ENCODE measurements at regions not wholly inside any gene's neighbourhood (a gene's known extent, or its start where the extent isn't known, plus 50 kb on each side); places are given as distances from the start of the nearest gene placed in this dataset.

DNA sequence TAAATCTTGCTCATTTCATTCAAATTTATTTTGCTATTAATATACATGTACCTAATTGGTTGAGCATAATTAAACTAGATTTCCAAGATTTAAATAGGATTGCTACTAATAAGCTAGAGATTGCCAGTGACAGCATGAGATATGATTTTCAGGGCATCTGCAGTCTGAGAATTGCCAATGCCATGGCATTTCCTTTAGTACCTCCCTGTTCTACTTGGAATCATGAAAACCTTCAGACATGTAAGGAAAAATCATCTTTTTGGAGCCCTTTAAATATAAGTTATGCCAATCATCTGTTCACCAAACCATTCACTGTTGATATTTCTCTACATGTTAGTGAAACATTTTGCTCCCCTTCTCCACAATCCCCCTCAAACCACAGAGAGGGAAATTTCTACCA, 691.4 kb downstream of the DNAH5 start:
- no peak overlapping the region for H3K27ac ChIP-seq (replicated peaks)
- H3K4me3 ChIP-seq (replicated peaks; ENCODE audit: insufficient read depth, low read length): no peak overlapping the region
- DNase-seq (ENCODE audit: low read depth in 1 of 2, low spot score in 1 of 2): no peak
- TF ChIP-seq, protein P1, sequence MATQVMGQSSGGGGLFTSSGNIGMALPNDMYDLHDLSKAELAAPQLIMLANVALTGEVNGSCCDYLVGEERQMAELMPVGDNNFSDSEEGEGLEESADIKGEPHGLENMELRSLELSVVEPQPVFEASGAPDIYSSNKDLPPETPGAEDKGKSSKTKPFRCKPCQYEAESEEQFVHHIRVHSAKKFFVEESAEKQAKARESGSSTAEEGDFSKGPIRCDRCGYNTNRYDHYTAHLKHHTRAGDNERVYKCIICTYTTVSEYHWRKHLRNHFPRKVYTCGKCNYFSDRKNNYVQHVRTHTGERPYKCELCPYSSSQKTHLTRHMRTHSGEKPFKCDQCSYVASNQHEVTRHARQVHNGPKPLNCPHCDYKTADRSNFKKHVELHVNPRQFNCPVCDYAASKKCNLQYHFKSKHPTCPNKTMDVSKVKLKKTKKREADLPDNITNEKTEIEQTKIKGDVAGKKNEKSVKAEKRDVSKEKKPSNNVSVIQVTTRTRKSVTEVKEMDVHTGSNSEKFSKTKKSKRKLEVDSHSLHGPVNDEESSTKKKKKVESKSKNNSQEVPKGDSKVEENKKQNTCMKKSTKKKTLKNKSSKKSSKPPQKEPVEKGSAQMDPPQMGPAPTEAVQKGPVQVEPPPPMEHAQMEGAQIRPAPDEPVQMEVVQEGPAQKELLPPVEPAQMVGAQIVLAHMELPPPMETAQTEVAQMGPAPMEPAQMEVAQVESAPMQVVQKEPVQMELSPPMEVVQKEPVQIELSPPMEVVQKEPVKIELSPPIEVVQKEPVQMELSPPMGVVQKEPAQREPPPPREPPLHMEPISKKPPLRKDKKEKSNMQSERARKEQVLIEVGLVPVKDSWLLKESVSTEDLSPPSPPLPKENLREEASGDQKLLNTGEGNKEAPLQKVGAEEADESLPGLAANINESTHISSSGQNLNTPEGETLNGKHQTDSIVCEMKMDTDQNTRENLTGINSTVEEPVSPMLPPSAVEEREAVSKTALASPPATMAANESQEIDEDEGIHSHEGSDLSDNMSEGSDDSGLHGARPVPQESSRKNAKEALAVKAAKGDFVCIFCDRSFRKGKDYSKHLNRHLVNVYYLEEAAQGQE (IDR thresholded peaks at IDR 0.05; ENCODE audit: insufficient replicate concordance, low read depth): no peak
- H3K27me3 ChIP-seq (ENCODE audit: insufficient read depth, poor library complexity, severe bottlenecking): no peaks in the 10 kb centered on the region

GRCh38 chr5:13252699-13253098, 691.8 kb downstream of the DNAH5 start:
- H3K4me3 ChIP-seq (replicated peaks; ENCODE audit: insufficient read depth, low read length): no peak overlapping the region
- H3K27me3 ChIP-seq (ENCODE audit: insufficient read depth, poor library complexity, severe bottlenecking): no peaks in the 10 kb centered on the region
- TF ChIP-seq POLR2AphosphoS5 (IDR thresholded peaks at IDR 0.05; ENCODE audit: low read depth): no peak
- TF ChIP-seq, protein P1 (IDR thresholded peaks at IDR 0.05; ENCODE audit: insufficient replicate concordance, low read depth): no peak
- TF ChIP-seq, protein P2, sequence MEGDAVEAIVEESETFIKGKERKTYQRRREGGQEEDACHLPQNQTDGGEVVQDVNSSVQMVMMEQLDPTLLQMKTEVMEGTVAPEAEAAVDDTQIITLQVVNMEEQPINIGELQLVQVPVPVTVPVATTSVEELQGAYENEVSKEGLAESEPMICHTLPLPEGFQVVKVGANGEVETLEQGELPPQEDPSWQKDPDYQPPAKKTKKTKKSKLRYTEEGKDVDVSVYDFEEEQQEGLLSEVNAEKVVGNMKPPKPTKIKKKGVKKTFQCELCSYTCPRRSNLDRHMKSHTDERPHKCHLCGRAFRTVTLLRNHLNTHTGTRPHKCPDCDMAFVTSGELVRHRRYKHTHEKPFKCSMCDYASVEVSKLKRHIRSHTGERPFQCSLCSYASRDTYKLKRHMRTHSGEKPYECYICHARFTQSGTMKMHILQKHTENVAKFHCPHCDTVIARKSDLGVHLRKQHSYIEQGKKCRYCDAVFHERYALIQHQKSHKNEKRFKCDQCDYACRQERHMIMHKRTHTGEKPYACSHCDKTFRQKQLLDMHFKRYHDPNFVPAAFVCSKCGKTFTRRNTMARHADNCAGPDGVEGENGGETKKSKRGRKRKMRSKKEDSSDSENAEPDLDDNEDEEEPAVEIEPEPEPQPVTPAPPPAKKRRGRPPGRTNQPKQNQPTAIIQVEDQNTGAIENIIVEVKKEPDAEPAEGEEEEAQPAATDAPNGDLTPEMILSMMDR (IDR thresholded peaks at IDR 0.05; ENCODE audit: insufficient read depth, low read length): no peak
- TF ChIP-seq GABPA (IDR thresholded peaks at IDR 0.05; ENCODE audit: low read depth): no peak
- no peak for TF ChIP-seq SPI1 (IDR thresholded peaks at IDR 0.05; ENCODE audit: borderline replicate concordance, low read depth)
- H3K27ac ChIP-seq (replicated peaks): no peak overlapping the region
- no peak for DNase-seq (ENCODE audit: low read depth in 1 of 2, low spot score in 1 of 2)

GRCh38 chr5:13251623-13252376, 692.7 kb downstream of the DNAH5 start:
- peak; percentile 14 to 27 for DNase-seq (ENCODE audit: low read depth in 1 of 2, low spot score in 1 of 2)

More at GRCh38 chr5:13251623-13252376, 692.7 kb downstream of the DNAH5 start:
- Histone ChIP-seq H3K4me3 (replicated peaks; ENCODE audit: insufficient read depth, low read length) (no peak overlapping the region), H3K27me3 (ENCODE audit: insufficient read depth, poor library complexity, severe bottlenecking) (no peaks in the 10 kb centered on the region), H3K27ac (replicated peaks) (no peak overlapping the region)
- peak; percentile 44; the same call in 1 of the 2 replicates for TF ChIP-seq SPI1 (IDR thresholded peaks at IDR 0.05; ENCODE audit: borderline replicate concordance, low read depth)
- TF ChIP-seq POLR2AphosphoS5 (IDR thresholded peaks at IDR 0.05; ENCODE audit: low read depth): no peak
- no peak for TF ChIP-seq GABPA (IDR thresholded peaks at IDR 0.05; ENCODE audit: low read depth)
- TF ChIP-seq, protein P2 (IDR thresholded peaks at IDR 0.05; ENCODE audit: insufficient read depth, low read length): no peak
- TF ChIP-seq, protein P1 (IDR thresholded peaks at IDR 0.05; ENCODE audit: insufficient replicate concordance, low read depth): no peak
